OCI-LY7 (cell line): ENCODE measurements at regions not wholly inside any gene's neighbourhood (a gene's known extent, or its start where the extent isn't known, plus 50 kb on each side); places are given as distances from the start of the nearest gene placed in this dataset.

Source experiments
- EZH2phosphoT487 ChIP-seq: fragments of 200-600 bp; sonication (generic); IDR thresholded peaks from 2 replicates; pipeline ENCODE4 v1.6.1; 2018; ENCODE audit warnings: low read depth, borderline replicate concordance, mild to moderate bottlenecking, mixed run types, antibody characterized with exemption, low read length, moderate library complexity, mixed read lengths
- TF ChIP-seq, protein P1 (sequence below): fragments of 200-600 bp; sonication (generic); conservative IDR thresholded peaks from 2 replicates; pipeline ENCODE4 v1.5.1; 2014; ENCODE audit warnings: mild to moderate bottlenecking, antibody characterized with exemption, low read length, moderate library complexity, mixed read lengths

DNA sequence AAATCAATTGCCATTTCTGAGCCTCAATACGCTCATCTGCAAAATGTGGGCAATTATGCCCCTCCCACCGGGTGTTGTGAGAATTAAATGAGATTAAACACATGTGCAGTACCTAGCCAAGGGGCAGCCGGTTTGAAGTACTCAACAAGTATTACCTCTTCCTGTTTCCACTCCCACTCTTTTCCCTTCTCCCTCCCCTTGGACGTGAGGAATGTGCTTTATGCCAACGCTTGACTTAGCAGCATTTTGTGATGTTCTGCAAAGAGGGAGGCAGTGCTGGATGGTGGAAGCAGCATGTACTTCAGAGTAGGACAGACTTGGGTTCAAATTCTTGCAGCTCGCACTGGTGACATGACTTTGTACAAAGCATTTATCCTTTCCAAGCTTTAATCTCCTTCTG lies 306.0 kb downstream of the BUD13 start:
- TF ChIP-seq, protein P1, sequence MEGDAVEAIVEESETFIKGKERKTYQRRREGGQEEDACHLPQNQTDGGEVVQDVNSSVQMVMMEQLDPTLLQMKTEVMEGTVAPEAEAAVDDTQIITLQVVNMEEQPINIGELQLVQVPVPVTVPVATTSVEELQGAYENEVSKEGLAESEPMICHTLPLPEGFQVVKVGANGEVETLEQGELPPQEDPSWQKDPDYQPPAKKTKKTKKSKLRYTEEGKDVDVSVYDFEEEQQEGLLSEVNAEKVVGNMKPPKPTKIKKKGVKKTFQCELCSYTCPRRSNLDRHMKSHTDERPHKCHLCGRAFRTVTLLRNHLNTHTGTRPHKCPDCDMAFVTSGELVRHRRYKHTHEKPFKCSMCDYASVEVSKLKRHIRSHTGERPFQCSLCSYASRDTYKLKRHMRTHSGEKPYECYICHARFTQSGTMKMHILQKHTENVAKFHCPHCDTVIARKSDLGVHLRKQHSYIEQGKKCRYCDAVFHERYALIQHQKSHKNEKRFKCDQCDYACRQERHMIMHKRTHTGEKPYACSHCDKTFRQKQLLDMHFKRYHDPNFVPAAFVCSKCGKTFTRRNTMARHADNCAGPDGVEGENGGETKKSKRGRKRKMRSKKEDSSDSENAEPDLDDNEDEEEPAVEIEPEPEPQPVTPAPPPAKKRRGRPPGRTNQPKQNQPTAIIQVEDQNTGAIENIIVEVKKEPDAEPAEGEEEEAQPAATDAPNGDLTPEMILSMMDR, result no peak
- no peak for TF ChIP-seq EZH2phosphoT487
